ENCODE measurements at regions not wholly inside any gene's neighbourhood (a gene's known extent, or its start where the extent isn't known, plus 50 kb on each side); places are given as distances from the start of the nearest gene placed in this dataset.

DNA sequence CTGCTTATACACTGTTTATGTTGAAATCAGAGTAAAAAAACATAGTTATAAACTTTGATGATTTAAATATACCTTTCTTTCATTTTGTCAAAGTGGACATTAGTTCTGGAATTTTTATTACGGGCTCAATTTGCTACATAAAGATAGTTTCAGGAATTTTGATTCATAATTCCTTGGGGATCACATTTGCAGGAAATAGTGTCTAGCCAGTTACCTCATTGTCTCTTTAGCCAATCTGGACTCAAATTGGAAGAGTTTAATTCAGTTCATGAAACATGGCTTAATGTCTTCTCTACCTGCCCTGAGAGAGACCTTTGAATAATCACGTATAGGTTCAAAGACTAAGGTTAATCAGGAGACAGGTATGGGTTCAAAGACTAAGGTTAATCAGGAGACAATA lies 262.6 kb downstream of the HGF start:
- TF ChIP-seq, protein P1, sequence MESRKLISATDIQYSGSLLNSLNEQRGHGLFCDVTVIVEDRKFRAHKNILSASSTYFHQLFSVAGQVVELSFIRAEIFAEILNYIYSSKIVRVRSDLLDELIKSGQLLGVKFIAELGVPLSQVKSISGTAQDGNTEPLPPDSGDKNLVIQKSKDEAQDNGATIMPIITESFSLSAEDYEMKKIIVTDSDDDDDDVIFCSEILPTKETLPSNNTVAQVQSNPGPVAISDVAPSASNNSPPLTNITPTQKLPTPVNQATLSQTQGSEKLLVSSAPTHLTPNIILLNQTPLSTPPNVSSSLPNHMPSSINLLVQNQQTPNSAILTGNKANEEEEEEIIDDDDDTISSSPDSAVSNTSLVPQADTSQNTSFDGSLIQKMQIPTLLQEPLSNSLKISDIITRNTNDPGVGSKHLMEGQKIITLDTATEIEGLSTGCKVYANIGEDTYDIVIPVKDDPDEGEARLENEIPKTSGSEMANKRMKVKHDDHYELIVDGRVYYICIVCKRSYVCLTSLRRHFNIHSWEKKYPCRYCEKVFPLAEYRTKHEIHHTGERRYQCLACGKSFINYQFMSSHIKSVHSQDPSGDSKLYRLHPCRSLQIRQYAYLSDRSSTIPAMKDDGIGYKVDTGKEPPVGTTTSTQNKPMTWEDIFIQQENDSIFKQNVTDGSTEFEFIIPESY (IDR thresholded peaks at IDR 0.05), result no peak
- TF ChIP-seq FOXA2 (IDR thresholded peaks at IDR 0.05), result no peak
- no peak for TF ChIP-seq CTCF (IDR thresholded peaks at IDR 0.05; ENCODE audit: low read depth, low read length, missing input control)
- TF ChIP-seq RAD21 (IDR thresholded peaks at IDR 0.05), result no peak
- TF ChIP-seq EGR1 (IDR thresholded peaks at IDR 0.05; ENCODE audit: low read depth in 2 of 2), result no peak
- TF ChIP-seq SP1 (IDR thresholded peaks at IDR 0.05), result no peak
- no peak for TF ChIP-seq FOXA1 (IDR thresholded peaks at IDR 0.05)
- no peak for TF ChIP-seq REST (IDR thresholded peaks at IDR 0.05)
- no peak for TF ChIP-seq JUND (IDR thresholded peaks at IDR 0.05)
- no peak for TF ChIP-seq MAX (IDR thresholded peaks at IDR 0.05)
- TF ChIP-seq TAF1 (conservative IDR thresholded peaks at IDR 0.05), result no peak
